HCT116 (cell line): ENCODE measurements at regions not wholly inside any gene's neighbourhood (a gene's known extent, or its start where the extent isn't known, plus 50 kb on each side); places are given as distances from the start of the nearest gene placed in this dataset.

Experiments used
- ATAC-seq: fragments of 200-7000 bp; cut with Tn5 transposase; 2 replicates; pipeline ENCODE4 v1.9.1; 2020; ENCODE audit warnings: mild to moderate bottlenecking, moderate library complexity
- BruUV-seq: library from RNA; stranded (reverse); fragments of 400-500 nt; replicated peaks from 2 replicates; lab custom pipeline; 2021; lab: Mats Ljungman, UMichigan
- CTCF ChIA-PET: fragments of 300-600 bp; sonication (Branson Sonifier 250); formaldehyde crosslinking; loops from one replicate; lab custom pipeline; 2021; ENCODE audit warnings: antibody characterized with exemption; lab: Charles Lee
- POLR2A ChIA-PET: fragments of 300-600, 350-600 bp; sonication (Branson Sonifier 250); formaldehyde crosslinking; loops from one replicate; lab custom pipeline; 2021; ENCODE audit warnings: antibody characterized with exemption; lab: Charles Lee
- RAD21 ChIA-PET, 2 experiments: fragments of 300-600 bp; sonication (Branson Sonifier 250); formaldehyde crosslinking; loops; one replicate each; lab custom pipeline; 2023; ENCODE audit warnings: low total read pairs in 2 of 2; ENCODE audit not compliant: uncharacterized antibody in 2 of 2, unreplicated experiment in 2 of 2, low non-redundant PET in 1 of 2; lab: Charles Lee
- DNase-seq: peaks from one replicate; pipeline ENCODE4 v3.0.0-alpha.2; 2010; ENCODE audit warnings: low read depth, low spot score
- H2AFZ ChIP-seq: fragments of 200-600 bp; shearing (Covaris generic), sonication (generic); 2 replicates; pipeline ENCODE4 v1.6.1; 2017; ENCODE audit warnings: low read depth, mixed run types, mixed read lengths, antibody characterized with exemption, low read length; ENCODE audit not compliant: poor library complexity, severe bottlenecking
- H3K27ac ChIP-seq: 2 replicates; pipeline ENCODE4 v1.5.1; 2012; ENCODE audit warnings: low read depth, low read length
- H3K27me3 ChIP-seq: fragments of 200-600 bp; sonication (generic); 2 replicates; pipeline ENCODE4 v1.6.1; 2016; ENCODE audit warnings: mixed run types, low read length, mixed read lengths; ENCODE audit not compliant: insufficient read depth
- H3K36me3 ChIP-seq, 2 experiments: fragments of 200-500 bp in 1 of 2; fragments of 200-600 bp in 1 of 2; sonication (Bioruptor generic) in 1 of 2; sonication (generic) in 1 of 2; 2 replicates each; pipeline versions ENCODE4 v1.5.1 to v1.6.1; 2014 to 2016; ENCODE audit warnings: low read length in 2 of 2, inconsistent platforms in 1 of 2, mixed read lengths in 1 of 2, mixed run types in 1 of 2; ENCODE audit not compliant: insufficient read depth in 2 of 2, control insufficient read depth in 1 of 2
- H3K4me1 ChIP-seq, 2 experiments: fragments of 200-600 bp in 1 of 2; sonication (generic) in 1 of 2; 2 replicates each; pipeline versions ENCODE4 v1.5.1 to v1.6.1; 2012 to 2017; ENCODE audit warnings: low read length in 2 of 2, inconsistent platforms in 1 of 2, mild to moderate bottlenecking in 1 of 2, mixed read lengths in 1 of 2, mixed run types in 1 of 2, moderate library complexity in 1 of 2; ENCODE audit not compliant: insufficient read depth in 2 of 2, control insufficient read depth in 1 of 2
- H3K4me2 ChIP-seq: fragments of 200-600 bp; sonication (generic); 2 replicates; pipeline ENCODE4 v1.6.1; 2017; ENCODE audit warnings: mixed run types, low read length, mixed read lengths
- H3K4me3 ChIP-seq, 2 experiments: fragments of 200-600 bp in 1 of 2; sonication (generic) in 1 of 2; replicated peaks in 1 of 2; 2 replicates each; pipeline ENCODE4 v1.5.1; 2011 to 2016; ENCODE audit warnings: low read length in 2 of 2, control low read depth in 1 of 2, low read depth in 1 of 2, mild to moderate bottlenecking in 1 of 2, mixed read lengths in 1 of 2, mixed run types in 1 of 2
- H3K79me2 ChIP-seq: fragments of 200-600 bp; sonication (generic); 2 replicates; pipeline ENCODE4 v1.6.1; 2017; ENCODE audit warnings: mild to moderate bottlenecking, mixed run types, low read length, moderate library complexity, mixed read lengths; ENCODE audit not compliant: insufficient read depth
- H3K9ac ChIP-seq: fragments of 200-600 bp; sonication (generic); 2 replicates; pipeline ENCODE4 v1.6.1; 2016; ENCODE audit warnings: low read length, mixed read lengths
- H3K9me2 ChIP-seq: fragments of 200-600 bp; sonication (generic), shearing (Covaris generic); 2 replicates; pipeline ENCODE4 v1.6.1; 2017; ENCODE audit warnings: mixed run types, mild to moderate bottlenecking, moderate library complexity; ENCODE audit not compliant: insufficient read depth
- H3K9me3 ChIP-seq, 2 experiments: fragments of 200-500 bp in 1 of 2; fragments of 200-600 bp in 1 of 2; sonication (Bioruptor generic) in 1 of 2; sonication (generic) in 1 of 2; 2 replicates each; pipeline ENCODE4 v1.6.1; 2014 to 2017; ENCODE audit warnings: low read length in 2 of 2, mixed read lengths in 2 of 2, inconsistent platforms in 1 of 2, low read depth in 1 of 2, mild to moderate bottlenecking in 1 of 2, mixed run types in 1 of 2, moderate library complexity in 1 of 2; ENCODE audit not compliant: control insufficient read depth in 1 of 2, insufficient read depth in 1 of 2
- H4K20me1 ChIP-seq: fragments of 200-600 bp; sonication (generic), shearing (Covaris generic); 2 replicates; pipeline ENCODE4 v1.6.1; 2017; ENCODE audit warnings: mixed run types, mild to moderate bottlenecking, moderate library complexity; ENCODE audit not compliant: insufficient read depth
- ATF3 ChIP-seq: IDR thresholded peaks from 2 replicates; pipeline ENCODE4 v1.6.1; 2012
- CBX3 ChIP-seq: IDR thresholded peaks from 2 replicates; pipeline ENCODE4 v1.6.1; 2012; ENCODE audit warnings: low read depth
- CTCF ChIP-seq, 3 experiments: fragments of 200-600 bp in 1 of 3; sonication (generic) in 1 of 3; IDR thresholded peaks in 2 of 3; conservative IDR thresholded peaks in 1 of 3; 2 replicates each; pipeline ENCODE4 v1.5.1; 2012 to 2017; ENCODE audit warnings: low read depth in 2 of 3, low read length in 2 of 3, antibody characterized with exemption in 1 of 3, borderline replicate concordance in 1 of 3, control low read depth in 1 of 3, mild to moderate bottlenecking in 1 of 3, mixed read lengths in 1 of 3, mixed run types in 1 of 3, moderate library complexity in 1 of 3; ENCODE audit not compliant: insufficient read depth in 1 of 3
- EGR1 ChIP-seq: IDR thresholded peaks from 2 replicates; pipeline ENCODE4 v1.6.1; 2012; ENCODE audit warnings: low read depth
- ELF1 ChIP-seq: IDR thresholded peaks from 2 replicates; pipeline ENCODE4 v1.6.1; 2012; ENCODE audit warnings: low read depth, borderline replicate concordance
- EZH2phosphoT487 ChIP-seq: fragments of 200-600 bp; IDR thresholded peaks from 2 replicates; pipeline ENCODE4 v1.6.1; 2018; ENCODE audit warnings: antibody characterized with exemption, borderline replicate concordance
- JUND ChIP-seq: IDR thresholded peaks from 2 replicates; pipeline ENCODE4 v1.6.1; 2012
- POLR2AphosphoS5 ChIP-seq: IDR thresholded peaks from 2 replicates; pipeline ENCODE4 v1.6.1; 2011; ENCODE audit warnings: mild to moderate bottlenecking, low read depth, low read length, moderate library complexity
- RAD21 ChIP-seq: IDR thresholded peaks from 2 replicates; pipeline ENCODE4 v1.6.1; 2012; ENCODE audit warnings: low read depth, mild to moderate bottlenecking
- REST ChIP-seq: IDR thresholded peaks from 2 replicates; pipeline ENCODE4 v1.6.1; 2012; ENCODE audit warnings: low read depth
- SIN3A ChIP-seq: IDR thresholded peaks from 2 replicates; pipeline ENCODE4 v1.6.1; 2012; ENCODE audit warnings: low read depth
- SP1 ChIP-seq: IDR thresholded peaks from 2 replicates; pipeline ENCODE4 v1.6.1; 2012; ENCODE audit warnings: low read depth
- TCF7L2 ChIP-seq: IDR thresholded peaks from 2 replicates; pipeline ENCODE4 v1.7.0; 2011; ENCODE audit warnings: borderline replicate concordance, inconsistent platforms; ENCODE audit not compliant: insufficient read depth, insufficient read length; ENCODE audit errors: extremely low read depth
- YY1 ChIP-seq: IDR thresholded peaks from 2 replicates; pipeline ENCODE4 v1.6.1; 2011; ENCODE audit warnings: low read length, low read depth, moderate library complexity, mild to moderate bottlenecking; ENCODE audit not compliant: insufficient replicate concordance; ENCODE audit errors: extremely low read depth
- ZFX ChIP-seq: fragments of 450-650 bp; IDR thresholded peaks from 2 replicates; pipeline ENCODE4 v1.6.1; 2017
- ZNF274 ChIP-seq: fragments of 200-500 bp; sonication (Bioruptor generic); IDR thresholded peaks from 2 replicates; pipeline ENCODE4 v1.6.1; 2014; ENCODE audit warnings: mild to moderate bottlenecking, low read depth, low read length, inconsistent platforms
- intact Hi-C: fragments of 100-400 bp; cut with micrococcal nuclease; formaldehyde crosslinking; loops from 2 replicates; pipeline ENCODE4 v1.10.0; 2022

GRCh38 chr3:140748-141330 is 55.7 kb upstream of the CHL1 start:
- no peaks in the 10 kb centered on the region for H3K4me1 ChIP-seq
- intact Hi-C loops: no loop called here
- H4K20me1 ChIP-seq: no peaks in the 10 kb centered on the region
- DNase-seq: no peak
- H3K9me3 ChIP-seq: peaks cover 0 to 13% of the 10 kb centered on the region in 2 experiments; a peak in 2 of 4 replicates
- H3K36me3 ChIP-seq: no peaks in the 10 kb centered on the region
- no peak overlapping the region for H2AFZ ChIP-seq
- H3K4me3 ChIP-seq: no peak overlapping the region
- H3K27ac ChIP-seq: no peak overlapping the region
- RAD21 ChIA-PET: no interaction called here
- no peak for ATAC-seq
- POLR2A ChIA-PET: no interaction called here
- no TSS peak for BruUV-seq
- CTCF ChIA-PET: no interaction called here
- H3K27me3 ChIP-seq: no peaks in the 10 kb centered on the region
- no peaks in the 10 kb centered on the region for H3K9me2 ChIP-seq
- H3K9ac ChIP-seq: no peak overlapping the region
- no peak overlapping the region for H3K4me2 ChIP-seq
- TF ChIP-seq TCF7L2 (no peak), ZFX (no peak), SIN3A (no peak), ATF3 (no peak), JUND (no peak), POLR2AphosphoS5 (no peak), ELF1 (no peak), SP1 (no peak), YY1 (no peak), ZNF274 (no peak), CTCF (IDR thresholded peaks at IDR 0.05 in 2 of 3, conservative IDR thresholded peaks at IDR 0.05 in 1 of 3; ENCODE audit: borderline replicate concordance in 1 of 3, insufficient read depth in 1 of 3, low read depth in 2 of 3, low read length in 2 of 3) (no peak), CBX3 (no peak), EGR1 (no peak), EZH2phosphoT487 (no peak), REST (no peak), RAD21 (no peak)
- H3K79me2 ChIP-seq: no peaks in the 10 kb centered on the region
